ENCODE measurements at regions not wholly inside any gene's neighbourhood (a gene's known extent, or its start where the extent isn't known, plus 50 kb on each side); places are given as distances from the start of the nearest gene placed in this dataset.

DNA sequence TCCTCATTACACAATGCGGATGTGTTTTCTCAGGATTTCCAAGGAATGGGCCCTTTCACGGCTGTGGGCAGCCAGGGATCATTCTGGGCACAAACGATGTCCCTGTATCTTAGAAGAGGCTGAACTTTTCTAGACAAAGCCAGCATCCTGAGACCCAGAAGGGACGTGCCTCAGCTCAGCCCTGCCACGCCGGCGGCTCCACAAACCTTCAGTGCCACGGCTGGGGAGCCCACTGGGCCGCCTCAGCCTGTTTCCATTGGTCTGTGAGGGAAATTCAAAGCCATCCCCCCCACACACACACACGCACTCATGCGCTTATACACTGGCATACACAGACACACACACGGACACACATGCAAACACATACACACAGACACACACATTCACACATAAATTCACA is 344.9 kb upstream of the MKI67 start:
- H4K20me1 ChIP-seq (ENCODE audit: insufficient read depth) = no peaks in the 10 kb centered on the region
- H3K36me3 ChIP-seq (ENCODE audit: control insufficient read depth in 1 of 2, insufficient read depth in 2 of 2, low read length in 2 of 2) = no peaks in the 10 kb centered on the region
- no peak overlapping the region for H2AFZ ChIP-seq (ENCODE audit: low read depth, low read length, poor library complexity, severe bottlenecking)
- no peak overlapping the region for H3K9ac ChIP-seq (ENCODE audit: low read length)
- TF ChIP-seq SIN3A (IDR thresholded peaks at IDR 0.05; ENCODE audit: low read depth) (no peak), SRF (IDR thresholded peaks at IDR 0.05; ENCODE audit: low read depth) (no peak), TCF7L2 (IDR thresholded peaks at IDR 0.05; ENCODE audit: borderline replicate concordance, extremely low read depth, insufficient read depth, insufficient read length) (no peak), ELF1 (IDR thresholded peaks at IDR 0.05; ENCODE audit: borderline replicate concordance, low read depth) (no peak), CEBPB (IDR thresholded peaks at IDR 0.05; ENCODE audit: low read depth) (no peak)
- BruUV-seq (replicated peaks) = no TSS peak
- ATAC-seq = no peak
- CTCF ChIA-PET = no interaction called here
- no peak for DNase-seq (ENCODE audit: low read depth, low spot score)
- H3K27me3 ChIP-seq (ENCODE audit: insufficient read depth, low read length) = peaks cover 27% of the 10 kb centered on the region; the same call in 1 of the 2 replicates
- H3K9me2 ChIP-seq (ENCODE audit: insufficient read depth) = no peaks in the 10 kb centered on the region
- H3K27ac ChIP-seq (ENCODE audit: low read depth, low read length) = no peak overlapping the region
- H3K4me3 ChIP-seq (replicated peaks in 1 of 2; ENCODE audit: low read depth in 1 of 2, low read length in 2 of 2) = no peak overlapping the region
- intact Hi-C loops (cut with micrococcal nuclease) = no loop called here
- H3K4me1 ChIP-seq (ENCODE audit: control insufficient read depth in 1 of 2, insufficient read depth in 2 of 2, low read length in 2 of 2) = no peaks in the 10 kb centered on the region
- H3K79me2 ChIP-seq (ENCODE audit: insufficient read depth, low read length) = no peaks in the 10 kb centered on the region
- RAD21 ChIA-PET (ENCODE audit: low non-redundant PET in 1 of 2, low total read pairs in 2 of 2, uncharacterized antibody in 2 of 2, unreplicated experiment in 2 of 2) = no interaction called here
- POLR2A ChIA-PET = no interaction called here
- H3K9me3 ChIP-seq (ENCODE audit: control insufficient read depth in 1 of 2, insufficient read depth in 1 of 2, low read depth in 1 of 2, low read length in 2 of 2) = no peaks in the 10 kb centered on the region
- no peak overlapping the region for H3K4me2 ChIP-seq (ENCODE audit: low read length)

DNA sequence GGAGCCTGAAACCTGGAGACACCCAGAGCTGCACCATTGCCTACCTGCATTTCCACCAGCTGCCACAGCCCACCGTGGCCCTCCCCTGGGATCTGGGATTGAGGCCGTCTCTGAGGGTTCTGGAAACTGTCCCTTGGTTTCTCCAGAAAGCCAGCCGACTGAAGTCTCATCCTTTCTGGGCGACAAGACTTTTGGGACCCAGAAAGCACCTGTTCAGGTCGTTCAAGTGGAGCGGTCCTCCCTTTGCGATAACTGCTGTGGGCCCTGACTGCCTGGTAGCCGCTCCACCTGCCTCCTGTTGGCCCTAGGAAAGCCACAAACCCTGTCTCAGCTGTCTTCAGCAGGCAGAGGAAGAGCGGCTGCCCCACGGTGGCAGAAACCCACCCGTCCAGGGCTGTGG is 346.0 kb upstream of the MKI67 start:
- H3K79me2 ChIP-seq (ENCODE audit: insufficient read depth, low read length) = no peaks in the 10 kb centered on the region
- peaks cover 21% of the 10 kb centered on the region for H3K27me3 ChIP-seq (ENCODE audit: insufficient read depth, low read length)
- BruUV-seq (replicated peaks) = no TSS peak
- intact Hi-C loops (cut with micrococcal nuclease) = no loop called here
- DNase-seq (ENCODE audit: low read depth, low spot score) (no peak), ATAC-seq (no peak)
- ChIA-PET POLR2A (no interaction called here), RAD21 (ENCODE audit: low non-redundant PET in 1 of 2, low total read pairs in 2 of 2, uncharacterized antibody in 2 of 2, unreplicated experiment in 2 of 2) (no interaction called here), CTCF (no interaction called here)
- H3K9me2 ChIP-seq (ENCODE audit: insufficient read depth) = no peaks in the 10 kb centered on the region
- no peaks in the 10 kb centered on the region for H4K20me1 ChIP-seq (ENCODE audit: insufficient read depth)
- H3K27ac ChIP-seq (ENCODE audit: low read depth, low read length) = no peak overlapping the region
- no peaks in the 10 kb centered on the region for H3K36me3 ChIP-seq (ENCODE audit: control insufficient read depth in 1 of 2, insufficient read depth in 2 of 2, low read length in 2 of 2)
- H2AFZ ChIP-seq (ENCODE audit: low read depth, low read length, poor library complexity, severe bottlenecking) = no peak overlapping the region
- no peak overlapping the region for H3K9ac ChIP-seq (ENCODE audit: low read length)
- H3K4me2 ChIP-seq (ENCODE audit: low read length) = no peak overlapping the region
- no peaks in the 10 kb centered on the region for H3K9me3 ChIP-seq (ENCODE audit: control insufficient read depth in 1 of 2, insufficient read depth in 1 of 2, low read depth in 1 of 2, low read length in 2 of 2)
- no peaks in the 10 kb centered on the region for H3K4me1 ChIP-seq (ENCODE audit: control insufficient read depth in 1 of 2, insufficient read depth in 2 of 2, low read length in 2 of 2)
- H3K4me3 ChIP-seq (replicated peaks in 1 of 2; ENCODE audit: low read depth in 1 of 2, low read length in 2 of 2) = no peak overlapping the region
- TF ChIP-seq EZH2 (IDR thresholded peaks at IDR 0.05) (no peak), SP1 (IDR thresholded peaks at IDR 0.05; ENCODE audit: low read depth) (no peak), POLR2A (IDR thresholded peaks at IDR 0.05; ENCODE audit: borderline replicate concordance, extremely low read depth, insufficient read depth, insufficient read length) (no peak), ELF1 (IDR thresholded peaks at IDR 0.05; ENCODE audit: borderline replicate concordance, low read depth) (no peak), SIN3A (IDR thresholded peaks at IDR 0.05; ENCODE audit: low read depth) (no peak), RAD21 (IDR thresholded peaks at IDR 0.05; ENCODE audit: low read depth) (no peak), FOSL1 (IDR thresholded peaks at IDR 0.05; ENCODE audit: low read depth) (no peak), YY1 (IDR thresholded peaks at IDR 0.05; ENCODE audit: extremely low read depth, insufficient replicate concordance, low read depth, low read length) (no peak), EGR1 (IDR thresholded peaks at IDR 0.05; ENCODE audit: low read depth) (no peak), POLR2AphosphoS5 (IDR thresholded peaks at IDR 0.05; ENCODE audit: low read depth, low read length) (no peak), SRF (IDR thresholded peaks at IDR 0.05; ENCODE audit: low read depth) (no peak), CEBPB (IDR thresholded peaks at IDR 0.05; ENCODE audit: low read depth) (no peak), ZFX (IDR thresholded peaks at IDR 0.05) (no peak), ZNF274 (IDR thresholded peaks at IDR 0.05; ENCODE audit: low read depth, low read length) (no peak)
- TF ChIP-seq, protein P1, sequence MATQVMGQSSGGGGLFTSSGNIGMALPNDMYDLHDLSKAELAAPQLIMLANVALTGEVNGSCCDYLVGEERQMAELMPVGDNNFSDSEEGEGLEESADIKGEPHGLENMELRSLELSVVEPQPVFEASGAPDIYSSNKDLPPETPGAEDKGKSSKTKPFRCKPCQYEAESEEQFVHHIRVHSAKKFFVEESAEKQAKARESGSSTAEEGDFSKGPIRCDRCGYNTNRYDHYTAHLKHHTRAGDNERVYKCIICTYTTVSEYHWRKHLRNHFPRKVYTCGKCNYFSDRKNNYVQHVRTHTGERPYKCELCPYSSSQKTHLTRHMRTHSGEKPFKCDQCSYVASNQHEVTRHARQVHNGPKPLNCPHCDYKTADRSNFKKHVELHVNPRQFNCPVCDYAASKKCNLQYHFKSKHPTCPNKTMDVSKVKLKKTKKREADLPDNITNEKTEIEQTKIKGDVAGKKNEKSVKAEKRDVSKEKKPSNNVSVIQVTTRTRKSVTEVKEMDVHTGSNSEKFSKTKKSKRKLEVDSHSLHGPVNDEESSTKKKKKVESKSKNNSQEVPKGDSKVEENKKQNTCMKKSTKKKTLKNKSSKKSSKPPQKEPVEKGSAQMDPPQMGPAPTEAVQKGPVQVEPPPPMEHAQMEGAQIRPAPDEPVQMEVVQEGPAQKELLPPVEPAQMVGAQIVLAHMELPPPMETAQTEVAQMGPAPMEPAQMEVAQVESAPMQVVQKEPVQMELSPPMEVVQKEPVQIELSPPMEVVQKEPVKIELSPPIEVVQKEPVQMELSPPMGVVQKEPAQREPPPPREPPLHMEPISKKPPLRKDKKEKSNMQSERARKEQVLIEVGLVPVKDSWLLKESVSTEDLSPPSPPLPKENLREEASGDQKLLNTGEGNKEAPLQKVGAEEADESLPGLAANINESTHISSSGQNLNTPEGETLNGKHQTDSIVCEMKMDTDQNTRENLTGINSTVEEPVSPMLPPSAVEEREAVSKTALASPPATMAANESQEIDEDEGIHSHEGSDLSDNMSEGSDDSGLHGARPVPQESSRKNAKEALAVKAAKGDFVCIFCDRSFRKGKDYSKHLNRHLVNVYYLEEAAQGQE (IDR thresholded peaks at IDR 0.05; ENCODE audit: low read depth) = no peak
- TF ChIP-seq, protein P2, sequence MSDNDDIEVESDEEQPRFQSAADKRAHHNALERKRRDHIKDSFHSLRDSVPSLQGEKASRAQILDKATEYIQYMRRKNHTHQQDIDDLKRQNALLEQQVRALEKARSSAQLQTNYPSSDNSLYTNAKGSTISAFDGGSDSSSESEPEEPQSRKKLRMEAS (IDR thresholded peaks at IDR 0.05) = no peak
- TF ChIP-seq, protein P3, sequence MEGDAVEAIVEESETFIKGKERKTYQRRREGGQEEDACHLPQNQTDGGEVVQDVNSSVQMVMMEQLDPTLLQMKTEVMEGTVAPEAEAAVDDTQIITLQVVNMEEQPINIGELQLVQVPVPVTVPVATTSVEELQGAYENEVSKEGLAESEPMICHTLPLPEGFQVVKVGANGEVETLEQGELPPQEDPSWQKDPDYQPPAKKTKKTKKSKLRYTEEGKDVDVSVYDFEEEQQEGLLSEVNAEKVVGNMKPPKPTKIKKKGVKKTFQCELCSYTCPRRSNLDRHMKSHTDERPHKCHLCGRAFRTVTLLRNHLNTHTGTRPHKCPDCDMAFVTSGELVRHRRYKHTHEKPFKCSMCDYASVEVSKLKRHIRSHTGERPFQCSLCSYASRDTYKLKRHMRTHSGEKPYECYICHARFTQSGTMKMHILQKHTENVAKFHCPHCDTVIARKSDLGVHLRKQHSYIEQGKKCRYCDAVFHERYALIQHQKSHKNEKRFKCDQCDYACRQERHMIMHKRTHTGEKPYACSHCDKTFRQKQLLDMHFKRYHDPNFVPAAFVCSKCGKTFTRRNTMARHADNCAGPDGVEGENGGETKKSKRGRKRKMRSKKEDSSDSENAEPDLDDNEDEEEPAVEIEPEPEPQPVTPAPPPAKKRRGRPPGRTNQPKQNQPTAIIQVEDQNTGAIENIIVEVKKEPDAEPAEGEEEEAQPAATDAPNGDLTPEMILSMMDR (IDR thresholded peaks at IDR 0.05 in 2 of 3, conservative IDR thresholded peaks at IDR 0.05 in 1 of 3; ENCODE audit: borderline replicate concordance in 1 of 3, insufficient read depth in 1 of 3, low read depth in 2 of 3, low read length in 2 of 3) = no peak
